WTC11 (cell line): ENCODE measurements at regions not wholly inside any gene's neighbourhood (a gene's known extent, or its start where the extent isn't known, plus 50 kb on each side); places are given as distances from the start of the nearest gene placed in this dataset.
"Not testable (repeated sequence)": the region's sequence is repeated elsewhere in the genome, so short reads cannot be mapped to it uniquely, and the experiment has no call there.

Experiments used
- ATAC-seq: fragments of 200-7000 bp; cut with Tn5 transposase; 2 replicates; pipeline ENCODE4 v1.10.0; 2021; ENCODE audit warnings: mild to moderate bottlenecking, moderate library complexity
- CTCF ChIA-PET: fragments of 300-600 bp; sonication (Branson Sonifier 250); formaldehyde crosslinking; loops from one replicate; lab custom pipeline; 2021; ENCODE audit warnings: antibody characterized with exemption; lab: Charles Lee
- POLR2A ChIA-PET: fragments of 350-600 bp; sonication (Branson Sonifier 250); formaldehyde crosslinking; loops from one replicate; lab custom pipeline; 2021; ENCODE audit warnings: antibody characterized with exemption; lab: Charles Lee
- DNase-seq: peaks from one replicate; pipeline ENCODE4 v3.0.0; 2021; ENCODE audit warnings: low spot score
- H3K27ac Mint-ChIP-seq: 2 replicates; pipeline ENCODE4 v1.8.0; 2021; ENCODE audit warnings: mixed read lengths
- H3K27me3 Mint-ChIP-seq: 2 replicates; pipeline ENCODE4 v1.8.0; 2021; ENCODE audit warnings: low read depth, mild to moderate bottlenecking, moderate library complexity, mixed read lengths
- H3K36me3 Mint-ChIP-seq: 2 replicates; pipeline ENCODE4 v1.8.0; 2021; ENCODE audit warnings: mixed read lengths
- H3K4me1 Mint-ChIP-seq: 2 replicates; pipeline ENCODE4 v1.8.0; 2022; ENCODE audit warnings: mixed read lengths
- H3K4me3 Mint-ChIP-seq: 2 replicates; pipeline ENCODE4 v1.8.0; 2021; ENCODE audit warnings: mild to moderate bottlenecking, moderate library complexity, mixed read lengths
- H3K9me3 Mint-ChIP-seq: 2 replicates; pipeline ENCODE4 v1.8.0; 2021; ENCODE audit warnings: mixed read lengths
- ETV6 ChIP-seq: sonication (generic); formaldehyde crosslinking; IDR thresholded peaks from 2 replicates; pipeline ENCODE4 v1.8.1; 2022; ENCODE audit warnings: mild to moderate bottlenecking, missing genetic modification reagents
- NR2C2 ChIP-seq: sonication (generic); formaldehyde crosslinking; IDR thresholded peaks from 2 replicates; pipeline ENCODE4 v1.8.0; 2022; ENCODE audit warnings: mild to moderate bottlenecking, missing genetic modification reagents
- RORB ChIP-seq: fragments of 250-450 bp; sonication (Bioruptor Pico); IDR thresholded peaks from 2 replicates; pipeline ENCODE4 v1.9.0; 2021; ENCODE audit warnings: mild to moderate bottlenecking
- SMAD4 ChIP-seq: sonication (generic); formaldehyde crosslinking; IDR thresholded peaks from 2 replicates; pipeline ENCODE4 v1.8.0; 2022; ENCODE audit warnings: mild to moderate bottlenecking, missing genetic modification reagents
- STAT6 ChIP-seq: sonication (generic); formaldehyde crosslinking; conservative IDR thresholded peaks from 2 replicates; pipeline ENCODE4 v1.8.1; 2023; ENCODE audit warnings: mild to moderate bottlenecking, low read depth, missing genetic modification reagents, moderate library complexity
- ZNF263 ChIP-seq: sonication (generic); formaldehyde crosslinking; IDR thresholded peaks from 2 replicates; pipeline ENCODE4 v1.8.1; 2022; ENCODE audit warnings: low read depth, mild to moderate bottlenecking, moderate library complexity, missing genetic modification reagents
- ZNF317 ChIP-seq: sonication (generic); formaldehyde crosslinking; IDR thresholded peaks from 2 replicates; pipeline ENCODE4 v1.8.1; 2023; ENCODE audit warnings: low read depth, mild to moderate bottlenecking, moderate library complexity, missing genetic modification reagents, borderline replicate concordance
- ZNF512 ChIP-seq: sonication (generic); formaldehyde crosslinking; IDR thresholded peaks from 2 replicates; pipeline ENCODE4 v1.8.1; 2022; ENCODE audit warnings: missing genetic modification reagents, borderline replicate concordance
- ZNF671 ChIP-seq: fragments of 250-450 bp; sonication (Bioruptor Pico); IDR thresholded peaks from 2 replicates; pipeline ENCODE4 v1.8.0; 2021; ENCODE audit warnings: mild to moderate bottlenecking
- TF ChIP-seq, protein P1 (sequence below): sonication (generic); formaldehyde crosslinking; IDR thresholded peaks from 2 replicates; pipeline ENCODE4 v1.8.1; 2023; ENCODE audit warnings: mild to moderate bottlenecking, missing genetic modification reagents, moderate library complexity
- TF ChIP-seq, protein P2 (sequence below): sonication (generic); formaldehyde crosslinking; IDR thresholded peaks from 2 replicates; pipeline ENCODE4 v1.8.1; 2023; ENCODE audit warnings: mild to moderate bottlenecking, missing genetic modification reagents, borderline replicate concordance

DNA sequence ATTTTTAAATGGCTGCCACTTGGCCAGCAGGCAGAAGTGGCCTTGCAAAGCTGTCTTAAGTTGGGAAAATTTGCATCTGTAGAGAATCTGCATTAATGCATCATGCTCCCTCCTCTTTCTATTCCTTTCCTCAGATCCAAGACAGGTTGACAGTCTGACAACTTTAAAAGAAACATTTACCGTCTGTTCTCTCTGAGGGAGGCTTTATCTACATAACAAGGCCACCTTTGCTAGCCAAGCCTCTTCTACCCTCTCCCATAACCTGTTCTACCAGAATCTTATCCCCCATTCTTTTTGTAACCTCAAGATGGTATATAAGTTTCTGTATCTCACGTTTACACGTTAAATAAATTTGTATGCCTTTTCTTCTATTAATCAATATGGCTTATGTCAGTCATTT lies 271.9 kb downstream of the OSTF1 start:
- ATAC-seq = peak; percentile 67
- H3K4me1 Mint-ChIP-seq = peaks cover 37% of the 10 kb centered on the region
- H3K9me3 Mint-ChIP-seq = peaks cover 44% of the 10 kb centered on the region
- POLR2A ChIA-PET = no interaction called here
- H3K36me3 Mint-ChIP-seq = peaks cover 43% of the 10 kb centered on the region
- H3K27me3 Mint-ChIP-seq = peaks cover 13% of the 10 kb centered on the region; the same call in 1 of the 2 replicates
- DNase-seq = no peak
- CTCF ChIA-PET = no interaction called here
- no peak for TF ChIP-seq NR2C2 (CRISPR knock-in tag)
- TF ChIP-seq, protein P1, sequence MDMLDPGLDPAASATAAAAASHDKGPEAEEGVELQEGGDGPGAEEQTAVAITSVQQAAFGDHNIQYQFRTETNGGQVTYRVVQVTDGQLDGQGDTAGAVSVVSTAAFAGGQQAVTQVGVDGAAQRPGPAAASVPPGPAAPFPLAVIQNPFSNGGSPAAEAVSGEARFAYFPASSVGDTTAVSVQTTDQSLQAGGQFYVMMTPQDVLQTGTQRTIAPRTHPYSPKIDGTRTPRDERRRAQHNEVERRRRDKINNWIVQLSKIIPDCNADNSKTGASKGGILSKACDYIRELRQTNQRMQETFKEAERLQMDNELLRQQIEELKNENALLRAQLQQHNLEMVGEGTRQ (CRISPR knock-in tag) = no peak
- no peak for TF ChIP-seq ZNF263
- TF ChIP-seq ZNF671 (CRISPR knock-in tag) = no peak
- TF ChIP-seq, protein P2, sequence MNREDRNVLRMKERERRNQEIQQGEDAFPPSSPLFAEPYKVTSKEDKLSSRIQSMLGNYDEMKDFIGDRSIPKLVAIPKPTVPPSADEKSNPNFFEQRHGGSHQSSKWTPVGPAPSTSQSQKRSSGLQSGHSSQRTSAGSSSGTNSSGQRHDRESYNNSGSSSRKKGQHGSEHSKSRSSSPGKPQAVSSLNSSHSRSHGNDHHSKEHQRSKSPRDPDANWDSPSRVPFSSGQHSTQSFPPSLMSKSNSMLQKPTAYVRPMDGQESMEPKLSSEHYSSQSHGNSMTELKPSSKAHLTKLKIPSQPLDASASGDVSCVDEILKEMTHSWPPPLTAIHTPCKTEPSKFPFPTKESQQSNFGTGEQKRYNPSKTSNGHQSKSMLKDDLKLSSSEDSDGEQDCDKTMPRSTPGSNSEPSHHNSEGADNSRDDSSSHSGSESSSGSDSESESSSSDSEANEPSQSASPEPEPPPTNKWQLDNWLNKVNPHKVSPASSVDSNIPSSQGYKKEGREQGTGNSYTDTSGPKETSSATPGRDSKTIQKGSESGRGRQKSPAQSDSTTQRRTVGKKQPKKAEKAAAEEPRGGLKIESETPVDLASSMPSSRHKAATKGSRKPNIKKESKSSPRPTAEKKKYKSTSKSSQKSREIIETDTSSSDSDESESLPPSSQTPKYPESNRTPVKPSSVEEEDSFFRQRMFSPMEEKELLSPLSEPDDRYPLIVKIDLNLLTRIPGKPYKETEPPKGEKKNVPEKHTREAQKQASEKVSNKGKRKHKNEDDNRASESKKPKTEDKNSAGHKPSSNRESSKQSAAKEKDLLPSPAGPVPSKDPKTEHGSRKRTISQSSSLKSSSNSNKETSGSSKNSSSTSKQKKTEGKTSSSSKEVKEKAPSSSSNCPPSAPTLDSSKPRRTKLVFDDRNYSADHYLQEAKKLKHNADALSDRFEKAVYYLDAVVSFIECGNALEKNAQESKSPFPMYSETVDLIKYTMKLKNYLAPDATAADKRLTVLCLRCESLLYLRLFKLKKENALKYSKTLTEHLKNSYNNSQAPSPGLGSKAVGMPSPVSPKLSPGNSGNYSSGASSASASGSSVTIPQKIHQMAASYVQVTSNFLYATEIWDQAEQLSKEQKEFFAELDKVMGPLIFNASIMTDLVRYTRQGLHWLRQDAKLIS (CRISPR knock-in tag) = no peak
- TF ChIP-seq STAT6 (CRISPR knock-in tag) = no peak
- no peak for TF ChIP-seq ETV6 (CRISPR knock-in tag)
- TF ChIP-seq SMAD4 = no peak
- TF ChIP-seq ZNF512 (CRISPR knock-in tag) = no peak
- H3K4me3 Mint-ChIP-seq = no peak overlapping the region
- H3K27ac Mint-ChIP-seq = peak overlapping the region; percentile 70; the same call in 1 of the 2 replicates

DNA sequence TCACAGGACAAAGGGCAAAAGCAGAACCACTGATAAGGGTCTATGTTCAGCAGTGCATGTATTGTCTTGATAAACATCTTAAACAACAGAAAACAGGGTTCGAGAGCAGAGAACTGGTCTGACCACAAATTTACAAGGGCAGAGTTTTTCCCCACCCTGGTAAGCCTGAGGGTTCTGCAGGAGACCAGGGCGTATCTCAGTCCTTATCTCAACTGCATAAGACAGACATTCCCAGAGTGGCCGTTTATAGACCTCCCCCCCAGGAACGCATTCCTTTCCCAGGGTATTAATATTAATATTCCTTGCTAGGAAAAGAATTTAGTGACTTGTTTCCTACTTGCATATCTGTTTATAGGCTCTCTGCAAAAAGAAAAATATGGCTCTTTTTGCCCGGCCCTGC lies 274.1 kb downstream of the OSTF1 start:
- DNase-seq, POLR2A ChIA-PET: not testable (repeated sequence)

GRCh38 chr9:75365196-75365595 lies 276.9 kb downstream of the OSTF1 start:
- TF ChIP-seq RORB (CRISPR knock-in tag) (no peak), ZNF317 (no peak)
- TF ChIP-seq, protein P1 (CRISPR knock-in tag) = no peak
- DNase-seq = no peak
- Mint-ChIP-seq H3K27ac (no peak overlapping the region), H3K4me1 (peaks cover 6% of the 10 kb centered on the region), H3K27me3 (peaks cover 13% of the 10 kb centered on the region; the same call in 1 of the 2 replicates), H3K4me3 (no peak overlapping the region), H3K36me3 (peaks cover 46% of the 10 kb centered on the region), H3K9me3 (peaks cover 43% of the 10 kb centered on the region)
- ATAC-seq = no peak
- CTCF ChIA-PET = no interaction called here
- POLR2A ChIA-PET = no interaction called here

More for the DNA sequence above, 274.1 kb downstream of the OSTF1 start:
- H3K4me3 Mint-ChIP-seq, CTCF ChIA-PET, ATAC-seq, H3K27ac Mint-ChIP-seq: not testable (repeated sequence)
- peaks cover 13% of the 10 kb centered on the region; the same call in 1 of the 2 replicates for H3K27me3 Mint-ChIP-seq
- peaks cover 47% of the 10 kb centered on the region for H3K9me3 Mint-ChIP-seq
- H3K4me1 Mint-ChIP-seq = peaks cover 29% of the 10 kb centered on the region
- peaks cover 46% of the 10 kb centered on the region for H3K36me3 Mint-ChIP-seq
